Activated naive CD4-positive, alpha-beta T cell treated with Interleukin-2 at 50 U/mL for 16 hours (primary cell): ENCODE measurements at regions not wholly inside any gene's neighbourhood (a gene's known extent, or its start where the extent isn't known, plus 50 kb on each side); places are given as distances from the start of the nearest gene placed in this dataset.
"Not testable (repeated sequence)": the region's sequence is repeated elsewhere in the genome, so short reads cannot be mapped to it uniquely, and the experiment has no call there.

Experiments used
- DNase-seq: peaks from one replicate; pipeline ENCODE4 v3.0.0-alpha.2; 2020

DNA sequence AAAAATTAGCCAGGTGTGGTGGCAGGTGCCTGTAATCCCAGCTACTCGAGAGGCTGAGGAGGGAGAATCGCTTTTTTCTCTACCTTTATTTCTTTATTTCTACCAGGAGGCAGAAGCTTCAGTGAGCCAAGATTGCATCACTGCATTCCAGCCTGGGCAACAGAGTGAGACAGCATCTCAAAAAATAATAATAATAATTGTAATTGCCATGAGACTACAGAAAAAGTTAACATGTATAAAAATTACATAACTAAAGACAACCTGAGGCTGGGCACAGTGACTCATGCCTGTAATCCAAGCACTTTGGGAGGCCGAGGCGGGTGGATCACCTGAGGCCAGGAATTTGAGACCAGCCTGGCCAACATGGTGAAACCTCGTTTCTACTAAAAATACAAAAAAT is 181.5 kb downstream of the WSCD1 start:
- not testable (repeated sequence) for DNase-seq

GRCh38 chr17:6249732-6250131 is 179.6 kb downstream of the WSCD1 start:
- no peak for DNase-seq

DNA sequence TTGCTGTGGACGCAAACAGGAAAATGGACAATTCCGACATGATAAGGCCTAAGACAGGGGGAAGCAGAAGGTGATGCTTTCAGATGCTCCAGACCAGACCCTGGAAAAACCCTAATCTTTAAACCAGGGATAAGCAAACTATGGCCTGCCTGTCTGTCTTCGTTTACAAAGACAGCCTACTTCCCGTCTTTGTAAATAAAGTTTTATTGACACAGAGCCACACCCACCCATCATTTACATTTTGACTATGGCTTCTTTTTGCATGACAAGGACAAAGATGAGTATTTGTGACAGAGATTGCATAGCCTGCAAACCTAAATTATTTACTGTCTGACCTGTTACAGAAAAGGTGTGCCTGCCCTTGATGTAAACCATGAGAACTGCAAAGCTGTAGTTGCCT is 177.9 kb downstream of the WSCD1 start:
- DNase-seq = no peak

DNA sequence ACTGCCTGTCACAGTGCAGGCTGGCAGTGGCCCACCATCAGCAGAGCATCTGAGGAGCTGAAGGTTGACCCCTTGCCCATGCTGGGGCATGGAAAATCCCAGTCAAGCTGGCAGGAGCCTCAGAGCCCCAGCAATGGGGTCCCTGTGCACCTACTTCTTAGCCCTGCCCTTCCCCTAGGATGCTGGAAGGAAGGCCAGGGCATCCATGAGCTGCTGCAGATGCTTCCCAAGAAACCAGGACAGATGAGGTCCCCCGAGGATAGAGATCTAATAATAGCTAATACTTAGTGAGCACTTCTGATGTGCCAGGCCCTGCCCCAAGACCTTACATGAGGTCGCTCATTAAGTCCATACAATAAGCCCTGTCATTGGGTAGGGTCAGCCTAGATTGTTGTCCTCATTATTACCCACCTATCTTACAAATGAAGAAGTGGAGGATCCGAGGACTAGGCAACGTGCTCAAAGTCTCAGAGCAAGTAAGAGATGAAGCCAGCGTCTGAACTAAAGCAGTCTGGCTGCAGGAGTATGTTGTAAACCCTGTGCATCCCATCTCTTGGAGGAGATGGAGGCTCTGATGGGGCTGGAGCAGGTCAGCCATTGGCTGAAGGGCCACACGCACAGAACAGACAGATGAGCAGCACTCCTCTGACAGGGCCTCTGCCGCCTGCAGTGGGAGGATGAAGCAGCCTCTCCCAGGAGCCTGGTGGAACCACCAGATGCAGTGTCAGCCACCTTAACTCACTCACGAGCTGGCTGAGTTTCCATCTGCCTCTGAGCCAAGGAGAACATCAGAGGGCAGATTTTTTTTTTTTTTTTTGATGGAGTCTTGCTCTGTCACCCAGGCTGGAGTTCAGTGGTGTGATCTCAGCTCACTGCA is 175.4 kb downstream of the WSCD1 start:
- no peak for DNase-seq

- no peak for DNase-seq
These were observed 174.6 kb downstream of the WSCD1 start for GRCh38 chr17:6244796-6245195.

DNA sequence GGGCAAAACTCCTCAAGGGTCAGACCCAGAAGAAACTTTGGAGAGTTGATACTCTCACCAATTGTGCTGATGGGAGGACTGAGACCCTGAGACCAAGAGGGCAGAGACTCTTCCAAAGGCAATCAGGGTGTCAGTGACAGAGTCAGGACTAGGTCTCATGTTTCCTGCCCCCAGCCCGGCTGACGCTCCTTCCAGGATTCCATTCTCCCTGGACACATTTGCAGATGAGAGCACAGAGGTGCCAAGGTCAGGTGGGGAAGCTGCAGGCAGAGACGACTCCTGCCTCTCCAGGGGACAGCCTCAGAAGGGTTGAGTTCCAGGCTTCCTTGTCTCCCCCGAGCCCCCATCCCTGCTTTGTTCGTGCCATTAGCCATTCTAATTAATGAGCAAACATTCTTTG is 174.1 kb downstream of the WSCD1 start:
- DNase-seq = no peak

DNA sequence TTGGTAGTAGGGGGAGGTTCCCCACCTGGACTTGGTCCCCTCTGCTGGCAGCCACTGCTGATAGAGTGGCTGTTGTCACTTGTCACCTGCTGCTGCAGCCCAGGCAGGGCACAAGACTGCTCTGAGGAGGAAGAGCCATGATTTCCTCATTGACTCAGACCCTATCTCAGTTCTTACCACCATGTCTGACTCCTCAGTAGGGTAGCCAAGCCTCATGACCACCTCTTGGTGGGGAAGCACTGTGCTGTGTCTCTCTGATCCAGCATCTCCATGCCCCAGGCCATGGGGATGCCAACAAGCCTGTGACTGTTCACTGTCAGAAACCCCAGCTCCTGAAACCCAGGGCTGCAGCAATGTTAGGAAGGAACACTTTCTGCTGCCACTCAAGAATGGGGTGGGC is 173.0 kb downstream of the WSCD1 start:
- no peak for DNase-seq

DNA sequence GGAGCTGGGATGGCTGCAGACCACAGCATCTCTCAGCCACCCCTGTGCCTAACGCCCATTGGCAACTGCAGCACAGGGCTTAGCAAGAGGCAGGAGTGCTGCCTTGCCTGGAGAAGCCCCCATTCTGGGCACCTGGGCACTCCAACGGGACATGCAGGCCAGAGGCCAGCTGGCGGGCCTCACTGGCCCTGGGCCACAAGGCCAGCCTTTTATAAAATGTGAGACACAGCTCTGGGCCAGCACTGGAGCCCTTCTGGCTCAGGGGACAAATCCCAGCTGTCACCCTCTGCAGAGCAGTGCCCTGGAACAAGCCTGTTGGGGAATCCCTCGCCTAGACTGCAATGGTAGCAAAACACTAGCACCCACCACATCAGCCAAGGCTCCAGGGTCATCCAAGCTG is 171.8 kb downstream of the WSCD1 start:
- DNase-seq = no peak

GRCh38 chr17:6241381-6241780 is 171.2 kb downstream of the WSCD1 start:
- DNase-seq = no peak

GRCh38 chr17:6240601-6241000 is 170.4 kb downstream of the WSCD1 start:
- no peak for DNase-seq

- DNase-seq = no peak
These were observed 169.8 kb downstream of the WSCD1 start for GRCh38 chr17:6240001-6240400.

GRCh38 chr17:6239241-6239798 is 169.1 kb downstream of the WSCD1 start:
- no peak for DNase-seq

- DNase-seq = no peak
These were observed 163.7 kb downstream of the WSCD1 start for GRCh38 chr17:6233856-6234255.

GRCh38 chr17:6233339-6233738 is 163.2 kb downstream of the WSCD1 start:
- DNase-seq = no peak

- no peak for DNase-seq
These were observed 162.5 kb downstream of the WSCD1 start for GRCh38 chr17:6232732-6233101.

DNA sequence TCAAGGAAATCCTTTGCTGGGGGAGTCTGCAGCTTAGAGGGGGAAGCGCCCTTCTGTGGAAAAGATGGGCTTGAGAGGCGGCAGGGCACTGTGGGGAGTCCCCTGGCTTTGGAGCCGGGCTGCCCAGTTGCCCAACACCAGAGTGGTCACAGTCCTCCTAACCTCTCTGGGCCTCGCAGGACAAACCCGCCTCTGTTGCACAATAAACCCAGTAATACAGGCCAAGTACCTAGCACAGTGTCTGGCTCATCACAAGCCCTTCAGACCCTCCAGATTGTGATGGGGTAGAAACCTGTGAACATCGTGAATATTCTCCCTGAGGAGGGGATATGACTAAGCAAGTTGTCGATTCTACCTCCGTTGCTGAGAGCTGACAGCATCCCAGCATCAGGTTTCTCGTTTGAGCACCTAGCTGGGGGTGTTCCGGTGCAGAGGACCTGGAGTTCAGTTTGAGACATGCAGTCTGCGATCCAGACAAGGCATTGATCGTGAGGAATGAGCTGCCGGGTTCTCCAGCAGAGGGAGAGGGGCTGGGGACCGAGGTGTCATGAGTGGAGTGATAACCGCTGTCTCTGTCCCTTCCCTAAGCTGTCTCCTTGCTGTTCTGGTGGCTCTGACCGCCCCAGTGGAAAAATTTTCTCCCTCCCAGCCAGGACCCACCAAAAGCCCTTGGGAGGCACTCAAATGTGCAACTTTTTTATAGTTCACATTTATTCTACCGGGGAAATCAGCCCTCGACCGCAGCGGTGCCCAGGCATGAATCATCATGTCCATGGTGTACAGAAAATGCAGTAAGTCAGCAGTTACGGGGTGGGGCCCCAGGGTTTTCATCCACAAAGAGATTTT is 161.9 kb downstream of the WSCD1 start:
- DNase-seq = no peak

- DNase-seq = no peak
These were observed 161.3 kb downstream of the WSCD1 start for GRCh38 chr17:6231465-6231864.

GRCh38 chr17:6218333-6218732 is 148.2 kb downstream of the WSCD1 start:
- DNase-seq = no peak

DNA sequence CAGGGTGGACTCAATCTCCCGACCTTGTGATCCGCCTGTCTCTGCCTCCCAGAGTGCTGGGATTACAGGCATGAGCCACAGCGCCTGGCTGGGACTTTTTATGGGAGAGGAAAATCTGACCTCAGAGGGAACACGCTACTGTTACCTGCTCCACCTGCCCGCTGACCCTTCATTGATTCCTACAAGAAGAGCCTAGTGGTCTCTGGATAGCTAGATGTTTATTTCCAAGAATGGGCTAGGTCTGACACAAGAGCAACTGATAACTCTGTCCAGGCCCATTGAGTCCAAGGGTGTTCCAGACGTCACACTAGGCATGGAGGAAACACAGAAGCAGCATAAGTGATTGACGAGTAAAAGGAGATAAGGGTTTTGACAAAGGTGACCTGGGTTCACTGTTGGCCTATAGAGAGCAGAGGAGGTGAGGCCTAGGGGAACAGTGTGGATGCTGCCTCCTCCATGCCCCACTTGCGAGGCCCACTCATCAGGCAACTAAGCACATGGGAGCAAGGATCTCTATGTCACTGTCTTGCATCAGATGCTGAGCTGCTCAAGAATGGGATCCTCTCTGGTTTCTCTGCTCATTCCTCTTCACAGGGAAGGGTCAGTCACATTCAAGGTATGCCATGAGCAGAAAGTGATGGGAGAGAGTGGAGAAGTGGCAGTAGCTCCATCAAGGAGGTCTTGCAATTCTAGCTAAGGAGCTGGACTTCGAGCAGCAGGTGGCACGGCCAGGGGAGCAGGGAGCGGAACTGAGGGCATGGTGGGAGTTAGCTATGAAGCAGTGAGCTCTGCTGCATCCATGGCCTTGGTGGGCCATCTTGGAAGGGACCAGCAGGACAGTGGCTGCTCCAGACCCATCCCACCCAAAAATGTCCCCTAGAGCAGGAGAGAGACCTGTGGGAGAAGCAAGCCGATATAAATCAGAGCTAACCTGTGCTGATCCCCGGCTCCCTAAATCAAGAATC is 145.2 kb downstream of the WSCD1 start:
- no peak for DNase-seq

GRCh38 chr17:6213859-6214258 is 143.7 kb downstream of the WSCD1 start:
- no peak for DNase-seq

GRCh38 chr17:6212766-6213165 is 142.6 kb downstream of the WSCD1 start:
- DNase-seq = no peak

GRCh38 chr17:6209829-6210228 is 139.7 kb downstream of the WSCD1 start:
- DNase-seq = no peak
